H1 (cell line): ENCODE measurements at regions not wholly inside any gene's neighbourhood (a gene's known extent, or its start where the extent isn't known, plus 50 kb on each side); places are given as distances from the start of the nearest gene placed in this dataset.

Experiments used
- CBX5 ChIP-seq: fragments of 300-800, 300-1000 bp; sonication (generic); IDR thresholded peaks from 2 replicates; pipeline ENCODE4 v1.7.1; 2016; ENCODE audit warnings: antibody characterized with exemption, low read length, low read depth
- CHD2 ChIP-seq: IDR thresholded peaks from 2 replicates; pipeline ENCODE4 v1.6.1; 2012; ENCODE audit warnings: low read length, improper control_type of control experiment
- EP300 ChIP-seq, 2 experiments: IDR thresholded peaks; 1 replicate in 1 of 2; 2 replicates in 1 of 2; pipeline ENCODE4 v1.6.1; 2011 to 2012; ENCODE audit warnings: low read depth in 2 of 2, low read length in 2 of 2, mild to moderate bottlenecking in 2 of 2, borderline replicate concordance in 1 of 2, inconsistent platforms in 1 of 2, moderate library complexity in 1 of 2
- EZH2 ChIP-seq: fragments of 200-600 bp; sonication (generic); IDR thresholded peaks from 2 replicates; pipeline ENCODE4 v1.7.1; 2012; ENCODE audit warnings: low read depth, mild to moderate bottlenecking, moderate library complexity, low read length, inconsistent platforms; ENCODE audit not compliant: severe bottlenecking
- POLR2A ChIP-seq, 2 experiments: IDR thresholded peaks; 1 replicate in 1 of 2; 2 replicates in 1 of 2; pipeline ENCODE4 v1.6.1; 2011; ENCODE audit warnings: low read depth in 2 of 2, low read length in 2 of 2, mild to moderate bottlenecking in 2 of 2; ENCODE audit errors: control extremely low read depth in 1 of 2
- SAP30 ChIP-seq: fragments of 300-600 bp; sonication (generic); IDR thresholded peaks from 2 replicates; pipeline ENCODE4 v1.7.1; 2012; ENCODE audit warnings: low read length, moderate library complexity, mild to moderate bottlenecking, inconsistent platforms; ENCODE audit not compliant: insufficient read depth, insufficient replicate concordance

- TF ChIP-seq CHD2, result no peak
- TF ChIP-seq EZH2, result no peak
- no peak for TF ChIP-seq SAP30
- TF ChIP-seq POLR2A (IDR thresholded peaks at IDR 0.05; ENCODE audit: control extremely low read depth in 1 of 2, low read depth in 2 of 2, low read length in 2 of 2), result no peak
- TF ChIP-seq EP300 (IDR thresholded peaks at IDR 0.05; ENCODE audit: borderline replicate concordance in 1 of 2, low read depth in 2 of 2, low read length in 2 of 2), result no peak
- TF ChIP-seq CBX5, result no peak
These were observed 1046.2 kb upstream of the AMELY start (continued) for GRCh38 chrY:7957773-7958172.
